WTC11 (cell line): ENCODE measurements at regions not wholly inside any gene's neighbourhood (a gene's known extent, or its start where the extent isn't known, plus 50 kb on each side); places are given as distances from the start of the nearest gene placed in this dataset.

Experiments
- ATAC-seq: fragments of 200-7000 bp; cut with Tn5 transposase; 2 replicates; pipeline ENCODE4 v1.10.0; 2021; ENCODE audit warnings: mild to moderate bottlenecking, moderate library complexity
- CTCF ChIA-PET: fragments of 300-600 bp; sonication (Branson Sonifier 250); formaldehyde crosslinking; loops from one replicate; lab custom pipeline; 2021; ENCODE audit warnings: antibody characterized with exemption; lab: Charles Lee
- POLR2A ChIA-PET: fragments of 350-600 bp; sonication (Branson Sonifier 250); formaldehyde crosslinking; loops from one replicate; lab custom pipeline; 2021; ENCODE audit warnings: antibody characterized with exemption; lab: Charles Lee
- DNase-seq: peaks from one replicate; pipeline ENCODE4 v3.0.0; 2021; ENCODE audit warnings: low spot score
- H3K27ac Mint-ChIP-seq: 2 replicates; pipeline ENCODE4 v1.8.0; 2021; ENCODE audit warnings: mixed read lengths
- H3K27me3 Mint-ChIP-seq: 2 replicates; pipeline ENCODE4 v1.8.0; 2021; ENCODE audit warnings: low read depth, mild to moderate bottlenecking, moderate library complexity, mixed read lengths
- H3K36me3 Mint-ChIP-seq: 2 replicates; pipeline ENCODE4 v1.8.0; 2021; ENCODE audit warnings: mixed read lengths
- H3K4me1 Mint-ChIP-seq: 2 replicates; pipeline ENCODE4 v1.8.0; 2022; ENCODE audit warnings: mixed read lengths
- H3K4me3 Mint-ChIP-seq: 2 replicates; pipeline ENCODE4 v1.8.0; 2021; ENCODE audit warnings: mild to moderate bottlenecking, moderate library complexity, mixed read lengths
- H3K9me3 Mint-ChIP-seq: 2 replicates; pipeline ENCODE4 v1.8.0; 2021; ENCODE audit warnings: mixed read lengths
- ARID4B ChIP-seq: sonication (generic); formaldehyde crosslinking; IDR thresholded peaks from 2 replicates; pipeline ENCODE4 v1.8.0; 2023; ENCODE audit warnings: missing genetic modification reagents, mild to moderate bottlenecking, borderline replicate concordance
- ATF6 ChIP-seq: sonication (generic); formaldehyde crosslinking; IDR thresholded peaks from 2 replicates; pipeline ENCODE4 v1.8.1; 2023; ENCODE audit warnings: mild to moderate bottlenecking, missing genetic modification reagents
- CTCF ChIP-seq: fragments of 200-600 bp; IDR thresholded peaks from 2 replicates; pipeline ENCODE4 v1.8.0; 2022; ENCODE audit warnings: antibody characterized with exemption
- EMX1 ChIP-seq: fragments of 250-450 bp; sonication (Bioruptor Pico); IDR thresholded peaks from 2 replicates; pipeline ENCODE4 v1.8.0; 2021; ENCODE audit warnings: mild to moderate bottlenecking
- ESRRA ChIP-seq: sonication (generic); formaldehyde crosslinking; IDR thresholded peaks from 2 replicates; pipeline ENCODE4 v1.8.1; 2022; ENCODE audit warnings: mild to moderate bottlenecking, missing genetic modification reagents, borderline replicate concordance
- ETV6 ChIP-seq: sonication (generic); formaldehyde crosslinking; IDR thresholded peaks from 2 replicates; pipeline ENCODE4 v1.8.1; 2022; ENCODE audit warnings: mild to moderate bottlenecking, missing genetic modification reagents
- FOXK1 ChIP-seq: sonication (generic); formaldehyde crosslinking; IDR thresholded peaks from 2 replicates; pipeline ENCODE4 v1.8.0; 2022; ENCODE audit warnings: mild to moderate bottlenecking, moderate library complexity, missing genetic modification reagents
- GABPB1 ChIP-seq: sonication (generic); formaldehyde crosslinking; IDR thresholded peaks from 2 replicates; pipeline ENCODE4 v1.8.1; 2023; ENCODE audit warnings: mild to moderate bottlenecking, missing genetic modification reagents
- GRHL2 ChIP-seq: fragments of 250-450 bp; sonication (Bioruptor Pico); IDR thresholded peaks from 2 replicates; pipeline ENCODE4 v1.8.0; 2022; ENCODE audit warnings: mild to moderate bottlenecking, moderate library complexity; ENCODE audit not compliant: insufficient replicate concordance, severe bottlenecking
- JAZF1 ChIP-seq: fragments of 250-450 bp; sonication (Bioruptor Pico); IDR thresholded peaks from 2 replicates; pipeline ENCODE4 v1.9.0; 2021; ENCODE audit warnings: moderate library complexity, mild to moderate bottlenecking, inconsistent platforms
- JUN ChIP-seq: sonication (generic); formaldehyde crosslinking; IDR thresholded peaks from 2 replicates; pipeline ENCODE4 v1.8.0; 2023; ENCODE audit warnings: mild to moderate bottlenecking, missing genetic modification reagents
- MAX ChIP-seq: sonication (generic); formaldehyde crosslinking; IDR thresholded peaks from 2 replicates; pipeline ENCODE4 v1.8.0; 2022; ENCODE audit warnings: mild to moderate bottlenecking, missing genetic modification reagents
- MXD4 ChIP-seq: fragments of 250-450 bp; sonication (Bioruptor Pico); IDR thresholded peaks from 2 replicates; pipeline ENCODE4 v1.8.0; 2021; ENCODE audit warnings: mild to moderate bottlenecking, moderate library complexity, borderline replicate concordance
- PREB ChIP-seq: sonication (generic); formaldehyde crosslinking; IDR thresholded peaks from 2 replicates; pipeline ENCODE4 v1.8.1; 2022; ENCODE audit warnings: mild to moderate bottlenecking, missing genetic modification reagents, moderate library complexity, borderline replicate concordance
- SOX15 ChIP-seq: fragments of 250-450 bp; sonication (Bioruptor Pico); IDR thresholded peaks from 2 replicates; pipeline ENCODE4 v1.9.0; 2021; ENCODE audit warnings: mild to moderate bottlenecking
- TEAD1 ChIP-seq: sonication (generic); formaldehyde crosslinking; IDR thresholded peaks from 2 replicates; pipeline ENCODE4 v1.8.0; 2022; ENCODE audit warnings: mild to moderate bottlenecking, missing genetic modification reagents
- ZMAT4 ChIP-seq: fragments of 250-450 bp; sonication (Bioruptor Pico); IDR thresholded peaks from 2 replicates; pipeline ENCODE4 v1.9.0; 2021; ENCODE audit warnings: mild to moderate bottlenecking
- ZNF416 ChIP-seq: fragments of 250-450 bp; sonication (Bioruptor Pico); IDR thresholded peaks from 2 replicates; pipeline ENCODE4 v1.9.0; 2021; ENCODE audit warnings: mild to moderate bottlenecking, inconsistent platforms
- ZNF425 ChIP-seq: fragments of 250-450 bp; sonication (Bioruptor Pico); conservative IDR thresholded peaks from 2 replicates; pipeline ENCODE4 v1.9.0; 2021; ENCODE audit warnings: mild to moderate bottlenecking

GRCh38 chr3:118488732-118489131 is 545.9 kb downstream of the IGSF11 start:
- Mint-ChIP-seq H3K36me3 (no peaks in the 10 kb centered on the region), H3K4me1 (peaks cover 8% of the 10 kb centered on the region), H3K4me3 (no peak overlapping the region), H3K27ac (no peak overlapping the region), H3K27me3 (no peaks in the 10 kb centered on the region), H3K9me3 (peaks cover 5% of the 10 kb centered on the region)
- ChIA-PET CTCF (interaction anchor here (0.7 kb wide), 1 partner anchor 590 kb away, joined by 4 read pairs; no protein-coding TSS in a partner anchor), POLR2A (no interaction called here)
- DNase-seq (no peak), ATAC-seq (no peak)
- TF ChIP-seq ZNF425 (CRISPR knock-in tag) (no peak), MAX (CRISPR knock-in tag) (no peak), ARID4B (CRISPR knock-in tag) (no peak), GRHL2 (CRISPR knock-in tag) (no peak)

GRCh38 chr3:118495206-118495605 is 539.4 kb downstream of the IGSF11 start:
- Mint-ChIP-seq H3K27ac (no peak overlapping the region), H3K27me3 (no peaks in the 10 kb centered on the region), H3K4me1 (peaks cover 3% of the 10 kb centered on the region; the same call in 1 of the 2 replicates), H3K4me3 (no peak overlapping the region)
- POLR2A ChIA-PET: no interaction called here
- CTCF ChIA-PET: interaction anchor here (1.0 kb wide), 1 partner anchor 36 kb away, joined by 3 read pairs; no protein-coding TSS in a partner anchor
- TF ChIP-seq CTCF (no peak), GABPB1 (CRISPR knock-in tag) (no peak), JUN (CRISPR knock-in tag) (no peak), ESRRA (CRISPR knock-in tag) (no peak), EMX1 (CRISPR knock-in tag) (no peak), FOXK1 (CRISPR knock-in tag) (no peak), ATF6 (CRISPR knock-in tag) (no peak), JAZF1 (CRISPR knock-in tag) (no peak), ETV6 (no peak), PREB (CRISPR knock-in tag) (no peak), ZMAT4 (CRISPR knock-in tag) (no peak), SOX15 (CRISPR knock-in tag) (no peak), ZNF416 (CRISPR knock-in tag) (no peak), MXD4 (CRISPR knock-in tag) (no peak), TEAD1 (CRISPR knock-in tag) (no peak)
- TF ChIP-seq, all 79 proteins: peak for 0
- no peaks in the 10 kb centered on the region for H3K36me3 Mint-ChIP-seq
- DNase-seq (no peak), ATAC-seq (no peak)
- H3K9me3 Mint-ChIP-seq: peaks cover 9% of the 10 kb centered on the region
